ENCODE measurements at regions not wholly inside any gene's neighbourhood (a gene's known extent, or its start where the extent isn't known, plus 50 kb on each side); places are given as distances from the start of the nearest gene placed in this dataset.
A peak's percentile ranks its signal among the peaks of the same experiment; 100 is the strongest.
"Not testable (repeated sequence)": the region's sequence is repeated elsewhere in the genome, so short reads cannot be mapped to it uniquely, and the experiment has no call there.

GRCh38 chr12:94916663-94917062 is 86.8 kb downstream of the NDUFA12 start:
- DNase-seq: peak; percentile 44

GRCh38 chr12:94909663-94910062 is 93.8 kb downstream of the NDUFA12 start:
- DNase-seq: no peak

- DNase-seq: not testable (repeated sequence)
Measured at GRCh38 chr12:94905749-94906148, 97.7 kb downstream of the NDUFA12 start.

- no peak for DNase-seq
Measured at GRCh38 chr12:94900496-94900895, 103.0 kb downstream of the NDUFA12 start.

- no peak for DNase-seq
Measured at GRCh38 chr12:94898388-94898787, 105.1 kb downstream of the NDUFA12 start.

- no peak for DNase-seq
Measured at GRCh38 chr12:94892544-94893267, 110.8 kb downstream of the NDUFA12 start.

GRCh38 chr12:94889445-94890210 is 113.9 kb downstream of the NDUFA12 start:
- no peak for DNase-seq

- no peak for DNase-seq
Measured at GRCh38 chr12:94879542-94879941, 124.0 kb downstream of the NDUFA12 start.

- DNase-seq: peak; percentile 51
Measured at GRCh38 chr12:94875525-94875924, 128.0 kb downstream of the NDUFA12 start.

GRCh38 chr12:94874518-94875302 is 128.8 kb downstream of the NDUFA12 start:
- peak; percentile 41 for DNase-seq

GRCh38 chr12:94873734-94874517 is 129.6 kb downstream of the NDUFA12 start:
- DNase-seq: peak; percentile 9

- peak; percentile 46 for DNase-seq
Measured at GRCh38 chr12:94872971-94873733, 130.3 kb downstream of the NDUFA12 start.

GRCh38 chr12:94872671-94872970 is 130.9 kb downstream of the NDUFA12 start:
- no peak for DNase-seq

- DNase-seq: peak; percentile 29
Measured at GRCh38 chr12:94872007-94872653, 131.4 kb downstream of the NDUFA12 start.

- DNase-seq: no peak
Measured at GRCh38 chr12:94870511-94870910, 133.0 kb downstream of the NDUFA12 start.

GRCh38 chr12:94868161-94868560 is 135.3 kb downstream of the NDUFA12 start:
- no peak for DNase-seq

- DNase-seq: no peak
Measured at GRCh38 chr12:94867066-94867855, 136.2 kb downstream of the NDUFA12 start.

GRCh38 chr12:94864987-94865386 is 138.5 kb downstream of the NDUFA12 start:
- no peak for DNase-seq

- no peak for DNase-seq
Measured at GRCh38 chr12:94863321-94864035, 140.0 kb downstream of the NDUFA12 start.

GRCh38 chr12:94862421-94862820 is 141.1 kb downstream of the NDUFA12 start:
- DNase-seq: no peak

Data from NCI-H1105 treated with DMSO at 0.1 percent for 48 hours (cell line).